ENCODE measurements at regions not wholly inside any gene's neighbourhood (a gene's known extent, or its start where the extent isn't known, plus 50 kb on each side); places are given as distances from the start of the nearest gene placed in this dataset.

DNA sequence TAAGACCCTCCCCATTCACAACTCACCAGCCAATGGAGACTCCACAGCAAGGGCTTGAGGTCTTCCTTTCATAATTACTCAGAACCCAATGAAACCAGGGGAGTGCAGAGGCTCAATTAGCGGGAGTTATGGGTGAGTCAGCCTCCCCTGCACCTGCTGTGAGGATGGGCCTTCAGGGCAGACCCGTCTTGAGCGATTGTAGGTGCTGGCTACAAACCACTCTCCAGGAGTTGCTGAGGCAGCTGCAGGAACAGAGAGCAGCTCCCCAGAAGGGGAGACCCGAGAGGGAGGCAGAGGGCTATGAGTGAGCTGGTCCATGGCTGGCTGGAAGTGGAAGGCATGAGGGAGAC, 58.5 kb upstream of the SORCS3 start (continued):
- TF ChIP-seq, protein P1, sequence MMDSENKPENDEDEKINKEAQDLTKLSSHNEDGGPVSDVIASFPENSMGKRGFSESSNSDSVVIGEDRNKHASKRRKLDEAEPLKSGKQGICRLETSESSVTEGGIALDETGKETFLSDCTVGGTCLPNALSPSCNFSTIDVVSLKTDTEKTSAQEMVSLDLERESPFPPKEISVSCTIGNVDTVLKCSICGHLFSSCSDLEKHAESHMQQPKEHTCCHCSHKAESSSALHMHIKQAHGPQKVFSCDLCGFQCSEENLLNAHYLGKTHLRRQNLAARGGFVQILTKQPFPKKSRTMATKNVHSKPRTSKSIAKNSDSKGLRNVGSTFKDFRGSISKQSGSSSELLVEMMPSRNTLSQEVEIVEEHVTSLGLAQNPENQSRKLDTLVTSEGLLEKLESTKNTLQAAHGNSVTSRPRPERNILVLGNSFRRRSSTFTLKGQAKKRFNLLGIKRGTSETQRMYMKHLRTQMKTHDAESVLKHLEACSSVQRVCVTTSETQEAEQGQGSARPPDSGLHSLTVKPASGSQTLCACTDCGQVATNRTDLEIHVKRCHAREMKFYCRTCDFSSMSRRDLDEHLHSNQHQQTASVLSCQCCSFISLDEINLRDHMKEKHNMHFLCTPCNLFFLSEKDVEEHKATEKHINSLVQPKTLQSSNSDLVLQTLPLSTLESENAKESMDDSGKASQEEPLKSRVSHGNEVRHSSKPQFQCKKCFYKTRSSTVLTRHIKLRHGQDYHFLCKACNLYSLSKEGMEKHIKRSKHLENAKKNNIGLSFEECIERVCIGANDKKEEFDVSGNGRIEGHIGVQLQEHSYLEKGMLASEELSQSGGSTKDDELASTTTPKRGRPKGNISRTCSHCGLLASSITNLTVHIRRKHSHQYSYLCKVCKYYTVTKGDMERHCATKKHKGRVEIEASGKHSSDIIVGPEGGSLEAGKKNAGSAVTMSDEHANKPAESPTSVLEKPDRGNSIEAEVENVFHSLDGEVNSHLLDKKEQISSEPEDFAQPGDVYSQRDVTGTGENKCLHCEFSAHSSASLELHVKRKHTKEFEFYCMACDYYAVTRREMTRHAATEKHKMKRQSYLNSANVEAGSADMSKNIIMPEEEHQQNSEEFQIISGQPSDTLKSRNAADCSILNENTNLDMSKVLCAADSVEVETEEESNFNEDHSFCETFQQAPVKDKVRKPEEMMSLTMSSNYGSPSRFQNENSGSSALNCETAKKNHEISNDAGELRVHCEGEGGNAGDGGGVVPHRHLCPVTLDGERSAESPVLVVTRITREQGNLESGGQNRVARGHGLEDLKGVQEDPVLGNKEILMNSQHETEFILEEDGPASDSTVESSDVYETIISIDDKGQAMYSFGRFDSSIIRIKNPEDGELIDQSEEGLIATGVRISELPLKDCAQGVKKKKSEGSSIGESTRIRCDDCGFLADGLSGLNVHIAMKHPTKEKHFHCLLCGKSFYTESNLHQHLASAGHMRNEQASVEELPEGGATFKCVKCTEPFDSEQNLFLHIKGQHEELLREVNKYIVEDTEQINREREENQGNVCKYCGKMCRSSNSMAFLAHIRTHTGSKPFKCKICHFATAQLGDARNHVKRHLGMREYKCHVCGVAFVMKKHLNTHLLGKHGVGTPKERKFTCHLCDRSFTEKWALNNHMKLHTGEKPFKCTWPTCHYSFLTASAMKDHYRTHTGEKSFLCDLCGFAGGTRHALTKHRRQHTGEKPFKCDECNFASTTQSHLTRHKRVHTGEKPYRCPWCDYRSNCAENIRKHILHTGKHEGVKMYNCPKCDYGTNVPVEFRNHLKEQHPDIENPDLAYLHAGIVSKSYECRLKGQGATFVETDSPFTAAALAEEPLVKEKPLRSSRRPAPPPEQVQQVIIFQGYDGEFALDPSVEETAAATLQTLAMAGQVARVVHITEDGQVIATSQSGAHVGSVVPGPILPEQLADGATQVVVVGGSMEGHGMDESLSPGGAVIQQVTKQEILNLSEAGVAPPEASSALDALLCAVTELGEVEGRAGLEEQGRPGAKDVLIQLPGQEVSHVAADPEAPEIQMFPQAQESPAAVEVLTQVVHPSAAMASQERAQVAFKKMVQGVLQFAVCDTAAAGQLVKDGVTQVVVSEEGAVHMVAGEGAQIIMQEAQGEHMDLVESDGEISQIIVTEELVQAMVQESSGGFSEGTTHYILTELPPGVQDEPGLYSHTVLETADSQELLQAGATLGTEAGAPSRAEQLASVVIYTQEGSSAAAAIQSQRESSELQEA (IDR thresholded peaks at IDR 0.05; ENCODE audit: low read depth), result no peak
- TF ChIP-seq NR2C2 (CRISPR knock-in tag; IDR thresholded peaks at IDR 0.05) (no peak), NR2C2 (tag; IDR thresholded peaks at IDR 0.05) (no peak)

DNA sequence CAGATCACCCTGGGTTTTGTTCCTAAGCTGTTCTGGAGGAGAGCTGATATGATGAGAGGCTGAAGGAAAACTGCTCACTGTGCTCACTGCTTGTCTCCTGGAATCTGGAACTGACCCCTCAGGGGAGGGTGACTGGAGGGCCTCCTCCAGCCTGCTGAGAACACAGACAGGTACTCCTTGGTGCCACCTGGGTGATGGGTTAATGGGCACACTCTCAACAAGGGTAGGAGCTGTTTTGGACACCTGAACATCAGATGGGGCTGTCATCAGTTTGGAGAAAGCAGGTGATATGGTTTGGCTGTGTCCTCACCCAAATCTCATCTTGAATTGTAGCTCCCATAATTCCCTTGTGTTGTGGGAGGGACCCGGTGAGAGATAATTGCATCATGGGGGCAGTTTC, 58.1 kb upstream of the SORCS3 start:
- Histone ChIP-seq H3K9me3 (replicated peaks; ENCODE audit: control insufficient read depth, insufficient read depth, low read depth, low read length) (no peaks in the 10 kb centered on the region), H2AFZ (ENCODE audit: low read depth, low read length) (no peak overlapping the region), H3K4me2 (ENCODE audit: insufficient read depth, low read length) (no peak overlapping the region), H3K4me3 (no peak overlapping the region), H3K9ac (ENCODE audit: insufficient read depth in 1 of 2, low read depth in 2 of 2, low read length in 2 of 2) (no peak overlapping the region), H3K79me2 (ENCODE audit: control insufficient read depth, insufficient read depth, low read length) (no peaks in the 10 kb centered on the region), H3K27me3 (ENCODE audit: control insufficient read depth in 2 of 2, insufficient read depth in 2 of 2, low read length in 2 of 2) (no peaks in the 10 kb centered on the region), H3K4me1 (replicated peaks in 1 of 2; ENCODE audit: control insufficient read depth in 2 of 2, insufficient read depth in 2 of 2, low read length in 2 of 2) (peaks cover 0 to under 1% of the 10 kb centered on the region in 2 experiments; a peak in 1 of 5 replicates), H3K27ac (ENCODE audit: extremely low read depth, low read depth, low read length) (no peak overlapping the region), H3K9me1 (ENCODE audit: control insufficient read depth, insufficient read depth, low read length) (no peaks in the 10 kb centered on the region), H4K20me1 (replicated peaks; ENCODE audit: control insufficient read depth, insufficient read depth, low read length) (no peaks in the 10 kb centered on the region), H3K36me3 (ENCODE audit: control insufficient read depth, insufficient read depth, low read length) (no peaks in the 10 kb centered on the region)
- ATAC-seq, result no peak
- ChIA-PET CTCF (ENCODE audit: low intra/inter-chr PET ratio) (no interaction called here), POLR2A (no interaction called here)
- DNase-seq (ENCODE audit: extremely low read depth in 1 of 4, low spot score in 3 of 4), result no peak
- intact Hi-C loops (cut with micrococcal nuclease), result no loop called here
- BruUV-seq (replicated peaks), result no TSS peak
- WGBS (ENCODE audit: insufficient coverage, low coverage, missing lambda C conversion rate), result 0% methylated on average over 1 of the region's 1 CpG
- in situ Hi-C loops (cut with MboI), result no loop called here
- no peak for FAIRE-seq
- no peak for TF ChIP-seq ZNF408 (CRISPR knock-in tag; IDR thresholded peaks at IDR 0.05; ENCODE audit: low read depth)
- no peak for TF ChIP-seq MAFG (tag; conservative IDR thresholded peaks at IDR 0.05)
- TF ChIP-seq, protein P2, sequence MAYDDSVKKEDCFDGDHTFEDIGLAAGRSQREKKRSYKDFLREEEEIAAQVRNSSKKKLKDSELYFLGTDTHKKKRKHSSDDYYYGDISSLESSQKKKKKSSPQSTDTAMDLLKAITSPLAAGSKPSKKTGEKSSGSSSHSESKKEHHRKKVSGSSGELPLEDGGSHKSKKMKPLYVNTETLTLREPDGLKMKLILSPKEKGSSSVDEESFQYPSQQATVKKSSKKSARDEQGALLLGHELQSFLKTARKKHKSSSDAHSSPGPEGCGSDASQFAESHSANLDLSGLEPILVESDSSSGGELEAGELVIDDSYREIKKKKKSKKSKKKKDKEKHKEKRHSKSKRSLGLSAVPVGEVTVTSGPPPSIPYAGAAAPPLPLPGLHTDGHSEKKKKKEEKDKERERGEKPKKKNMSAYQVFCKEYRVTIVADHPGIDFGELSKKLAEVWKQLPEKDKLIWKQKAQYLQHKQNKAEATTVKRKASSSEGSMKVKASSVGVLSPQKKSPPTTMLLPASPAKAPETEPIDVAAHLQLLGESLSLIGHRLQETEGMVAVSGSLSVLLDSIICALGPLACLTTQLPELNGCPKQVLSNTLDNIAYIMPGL (CRISPR knock-in tag; IDR thresholded peaks at IDR 0.05), result no peak

Data from K562 (cell line).